Panc1 (cell line): ENCODE measurements at regions not wholly inside any gene's neighbourhood (a gene's known extent, or its start where the extent isn't known, plus 50 kb on each side); places are given as distances from the start of the nearest gene placed in this dataset.

ENCODE experiments used
- ATAC-seq: fragments of 200-7000 bp; cut with Tn5 transposase; 2 replicates; pipeline ENCODE4 v1.9.1; 2020; ENCODE audit warnings: mild to moderate bottlenecking, moderate library complexity
- BruUV-seq: library from RNA; stranded (reverse); fragments of 400-500 nt; replicated peaks from 2 replicates; lab custom pipeline; 2021; lab: Mats Ljungman, UMichigan
- CTCF ChIA-PET: fragments of 300-600 bp; sonication (Branson Sonifier 250); formaldehyde crosslinking; loops from one replicate; lab custom pipeline; 2022; ENCODE audit warnings: antibody characterized with exemption; lab: Charles Lee
- POLR2A ChIA-PET: fragments of 300-600 bp; sonication (Branson Sonifier 250); formaldehyde crosslinking; loops from one replicate; lab custom pipeline; 2022; ENCODE audit warnings: antibody characterized with exemption; lab: Charles Lee
- DNase-seq: peaks from one replicate; pipeline ENCODE4 v3.0.0-alpha.2; 2010; ENCODE audit warnings: low read depth, low spot score
- H3K27ac ChIP-seq: 2 replicates; pipeline ENCODE4 v1.5.1; 2011; ENCODE audit warnings: mild to moderate bottlenecking, low read length, inconsistent platforms
- H3K27me3 ChIP-seq: fragments of 200-500 bp; sonication (Bioruptor generic); 2 replicates; pipeline ENCODE4 v1.6.0; 2014; ENCODE audit warnings: low read length, inconsistent platforms; ENCODE audit not compliant: control insufficient read depth, insufficient read depth
- H3K36me3 ChIP-seq: fragments of 200-500 bp; sonication (Bioruptor generic); 2 replicates; pipeline ENCODE4 v1.5.1; 2014; ENCODE audit warnings: inconsistent platforms, mild to moderate bottlenecking, low read length, moderate library complexity; ENCODE audit not compliant: control insufficient read depth, insufficient read depth
- H3K4me1 ChIP-seq: 2 replicates; pipeline ENCODE4 v1.5.1; 2011; ENCODE audit warnings: inconsistent platforms, mild to moderate bottlenecking, low read length, moderate library complexity; ENCODE audit not compliant: control insufficient read depth, insufficient read depth
- H3K4me3 ChIP-seq, 2 experiments: 2 replicates each; pipeline ENCODE4 v1.5.1; 2011 to 2012; ENCODE audit warnings: low read depth in 2 of 2, low read length in 2 of 2, mild to moderate bottlenecking in 2 of 2, inconsistent platforms in 1 of 2, moderate library complexity in 1 of 2
- H3K9me3 ChIP-seq: fragments of 200-500 bp; sonication (Bioruptor generic); 2 replicates; pipeline ENCODE4 v1.5.1; 2014; ENCODE audit warnings: low read depth, mild to moderate bottlenecking, inconsistent platforms, low read length, moderate library complexity; ENCODE audit not compliant: control insufficient read depth, insufficient read depth
- CTCF ChIP-seq: fragments of 450-650 bp; IDR thresholded peaks from 2 replicates; pipeline ENCODE4 v1.5.1; 2017; ENCODE audit warnings: mild to moderate bottlenecking
- POLR2AphosphoS5 ChIP-seq: IDR thresholded peaks from 2 replicates; pipeline ENCODE4 v1.6.1; 2012; ENCODE audit warnings: mild to moderate bottlenecking, low read depth, low read length, moderate library complexity
- REST ChIP-seq, 2 experiments: IDR thresholded peaks; 2 replicates each; pipeline ENCODE4 v1.6.1; 2011 to 2012; ENCODE audit warnings: low read depth in 2 of 2, control low read depth in 1 of 2, low read length in 1 of 2, mild to moderate bottlenecking in 1 of 2, moderate library complexity in 1 of 2; ENCODE audit not compliant: insufficient read depth in 1 of 2
- SIN3A ChIP-seq: IDR thresholded peaks from 2 replicates; pipeline ENCODE4 v1.6.1; 2012; ENCODE audit warnings: low read depth, mild to moderate bottlenecking, low read length, moderate library complexity, borderline replicate concordance; ENCODE audit not compliant: insufficient read depth
- TCF7L2 ChIP-seq: IDR thresholded peaks from 2 replicates; pipeline ENCODE4 v1.6.1; 2011; ENCODE audit warnings: mild to moderate bottlenecking, low read depth, low read length, inconsistent platforms
- in situ Hi-C: cut with HindIII; loops from 2 replicates; pipeline ENCODE4 v1.10.0; 2016; ENCODE audit warnings: low sequenced_read_pairs, low pct_unique_long_range_greater_than_20kb
- intact Hi-C: fragments of 100-400 bp; cut with micrococcal nuclease; formaldehyde crosslinking; loops from one replicate; pipeline ENCODE4 v1.10.0; 2022; ENCODE audit not compliant: unreplicated experiment

- H3K4me3 ChIP-seq = no peak overlapping the region
- TF ChIP-seq REST (IDR thresholded peaks at IDR 0.05; ENCODE audit: insufficient read depth in 1 of 2, low read depth in 2 of 2, low read length in 1 of 2) (no peak), TCF7L2 (no peak), SIN3A (no peak), CTCF (no peak), POLR2AphosphoS5 (no peak)
- ATAC-seq (no peak), DNase-seq (no peak)
- no TSS peak for BruUV-seq
- H3K36me3 ChIP-seq = no peaks in the 10 kb centered on the region
- H3K27ac ChIP-seq = no peak overlapping the region
- ChIA-PET POLR2A (no interaction called here), CTCF (no interaction called here)
- H3K9me3 ChIP-seq = no peaks in the 10 kb centered on the region
- H3K4me1 ChIP-seq = no peaks in the 10 kb centered on the region
- intact Hi-C loops = no loop called here
- in situ Hi-C loops = no loop called here
- H3K27me3 ChIP-seq = peaks cover 5% of the 10 kb centered on the region
These were observed 56.3 kb upstream of the ITGA11 start for GRCh38 chr15:68488290-68488689.

- Histone ChIP-seq H3K27me3 (peaks cover 12% of the 10 kb centered on the region), H3K4me3 (no peak overlapping the region), H3K36me3 (no peaks in the 10 kb centered on the region), H3K4me1 (no peaks in the 10 kb centered on the region), H3K27ac (no peak overlapping the region), H3K9me3 (no peaks in the 10 kb centered on the region)
- in situ Hi-C loops = no loop called here
- DNase-seq (no peak), ATAC-seq (no peak)
- ChIA-PET POLR2A (no interaction called here), CTCF (interaction anchor here (0.6 kb wide), 1 partner anchor 227 kb away, joined by 3 read pairs; no protein-coding TSS in a partner anchor)
- TF ChIP-seq SIN3A (no peak), POLR2AphosphoS5 (no peak), TCF7L2 (no peak), REST (IDR thresholded peaks at IDR 0.05; ENCODE audit: insufficient read depth in 1 of 2, low read depth in 2 of 2, low read length in 1 of 2) (no peak), CTCF (no peak)
- no TSS peak for BruUV-seq
- intact Hi-C loops = no loop called here
These were observed 57.0 kb upstream of the ITGA11 start for GRCh38 chr15:68488966-68489365.
